Thyroid gland (tissue), 4 donors: ENCODE measurements at regions not wholly inside any gene's neighbourhood (a gene's known extent, or its start where the extent isn't known, plus 50 kb on each side); places are given as distances from the start of the nearest gene placed in this dataset.

Experiments
- POLR2A ChIP-seq, 2 donors: fragments of 450-650 bp; IDR thresholded peaks; one replicate each; pipeline ENCODE4 v1.6.1; 2017; ENCODE audit warnings: antibody characterized with exemption in 2 of 2, mild to moderate bottlenecking in 2 of 2, moderate library complexity in 1 of 2
- TF ChIP-seq, protein P1 (sequence below), 6 experiments: fragments of 200-600 bp in 3 of 6; fragments of 450-650 bp in 3 of 6; sonication (generic) in 3 of 6; IDR thresholded peaks; one replicate each; pipeline ENCODE4 v1.5.1; 2016 to 2019; ENCODE audit warnings: antibody characterized with exemption in 6 of 6, mild to moderate bottlenecking in 2 of 6, inconsistent platforms in 1 of 6, moderate library complexity in 1 of 6

GRCh38 chr21:28811860-28812259 lies 180.8 kb downstream of the LTN1 start:
- TF ChIP-seq POLR2A (IDR thresholded peaks at IDR 0.05), result no peak
- TF ChIP-seq, protein P1, sequence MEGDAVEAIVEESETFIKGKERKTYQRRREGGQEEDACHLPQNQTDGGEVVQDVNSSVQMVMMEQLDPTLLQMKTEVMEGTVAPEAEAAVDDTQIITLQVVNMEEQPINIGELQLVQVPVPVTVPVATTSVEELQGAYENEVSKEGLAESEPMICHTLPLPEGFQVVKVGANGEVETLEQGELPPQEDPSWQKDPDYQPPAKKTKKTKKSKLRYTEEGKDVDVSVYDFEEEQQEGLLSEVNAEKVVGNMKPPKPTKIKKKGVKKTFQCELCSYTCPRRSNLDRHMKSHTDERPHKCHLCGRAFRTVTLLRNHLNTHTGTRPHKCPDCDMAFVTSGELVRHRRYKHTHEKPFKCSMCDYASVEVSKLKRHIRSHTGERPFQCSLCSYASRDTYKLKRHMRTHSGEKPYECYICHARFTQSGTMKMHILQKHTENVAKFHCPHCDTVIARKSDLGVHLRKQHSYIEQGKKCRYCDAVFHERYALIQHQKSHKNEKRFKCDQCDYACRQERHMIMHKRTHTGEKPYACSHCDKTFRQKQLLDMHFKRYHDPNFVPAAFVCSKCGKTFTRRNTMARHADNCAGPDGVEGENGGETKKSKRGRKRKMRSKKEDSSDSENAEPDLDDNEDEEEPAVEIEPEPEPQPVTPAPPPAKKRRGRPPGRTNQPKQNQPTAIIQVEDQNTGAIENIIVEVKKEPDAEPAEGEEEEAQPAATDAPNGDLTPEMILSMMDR (IDR thresholded peaks at IDR 0.05), result no peak
